DMS114 treated with DMSO at 0.1 percent for 48 hours (cell line): ENCODE measurements at regions not wholly inside any gene's neighbourhood (a gene's known extent, or its start where the extent isn't known, plus 50 kb on each side); places are given as distances from the start of the nearest gene placed in this dataset.

Experiments
- DNase-seq: peaks from one replicate; lab custom pipeline; 2025; ENCODE audit not compliant: unreplicated experiment; lab: John Stamatoyannopoulos, UW

DNA sequence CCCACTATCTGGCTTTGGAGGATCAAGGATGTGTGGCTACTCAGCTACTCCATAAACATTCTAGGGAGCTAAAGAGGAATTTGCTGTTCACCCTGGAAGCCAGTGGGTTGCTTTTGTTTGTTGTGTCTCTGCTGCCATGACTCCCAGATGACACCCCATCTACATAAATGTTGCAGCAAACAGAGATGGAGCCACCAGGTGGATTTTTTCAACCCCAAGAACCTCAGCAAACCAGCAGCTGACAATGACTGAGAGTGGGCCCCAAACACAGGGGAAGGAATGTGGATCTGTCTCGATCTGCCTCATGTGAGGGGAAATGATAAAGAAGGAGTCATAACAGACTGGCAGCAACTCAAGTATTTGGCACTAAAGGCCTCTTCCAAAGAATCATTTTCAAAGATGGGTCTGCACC, 132.7 kb upstream of the TNC start:
- no peak for DNase-seq

DNA sequence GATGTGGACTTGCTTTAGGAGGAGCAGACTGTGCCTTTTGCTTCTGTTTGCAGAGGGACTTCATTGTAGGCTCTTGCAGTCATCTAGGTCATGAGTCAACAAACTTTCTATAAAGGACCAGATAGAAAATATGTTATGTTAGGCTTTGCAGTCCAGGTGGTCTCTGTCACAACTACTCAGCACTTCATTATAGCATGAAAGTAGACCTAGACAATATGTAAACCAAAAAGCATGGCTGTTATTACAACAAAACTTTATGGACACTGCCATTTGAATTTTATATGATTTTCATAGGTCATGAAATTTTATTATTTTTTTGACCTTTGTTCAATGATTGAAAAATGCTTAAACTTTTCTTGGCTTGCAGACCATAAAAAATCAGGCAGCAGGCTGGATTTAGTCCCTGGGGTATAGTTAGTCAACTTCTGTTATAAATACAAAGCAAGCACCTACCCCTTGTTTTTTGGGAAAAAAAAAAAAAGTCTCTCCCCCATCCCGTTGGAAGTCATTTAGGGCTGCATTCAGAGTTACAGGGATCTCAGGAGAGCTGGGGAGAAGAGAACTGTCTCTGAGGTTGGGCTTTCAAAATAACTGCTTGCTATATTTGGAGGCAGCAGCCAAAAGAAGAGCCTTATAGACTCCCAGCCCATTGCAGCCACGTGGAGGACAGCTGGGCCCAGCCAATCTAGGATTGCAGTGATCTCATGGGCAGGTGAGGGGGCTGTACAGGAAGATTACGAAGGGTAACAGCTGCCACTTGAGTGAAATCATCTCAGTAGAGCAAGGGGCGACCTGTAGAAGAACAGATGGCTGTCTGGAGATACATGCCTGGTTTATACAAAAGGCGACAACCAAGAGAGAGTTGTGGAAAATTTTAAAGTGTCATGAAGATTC, 136.6 kb upstream of the TNC start:
- DNase-seq = no peak

- DNase-seq = no peak
Observed at GRCh38 chr9:115261656-115262081, 143.7 kb upstream of the TNC start.

DNA sequence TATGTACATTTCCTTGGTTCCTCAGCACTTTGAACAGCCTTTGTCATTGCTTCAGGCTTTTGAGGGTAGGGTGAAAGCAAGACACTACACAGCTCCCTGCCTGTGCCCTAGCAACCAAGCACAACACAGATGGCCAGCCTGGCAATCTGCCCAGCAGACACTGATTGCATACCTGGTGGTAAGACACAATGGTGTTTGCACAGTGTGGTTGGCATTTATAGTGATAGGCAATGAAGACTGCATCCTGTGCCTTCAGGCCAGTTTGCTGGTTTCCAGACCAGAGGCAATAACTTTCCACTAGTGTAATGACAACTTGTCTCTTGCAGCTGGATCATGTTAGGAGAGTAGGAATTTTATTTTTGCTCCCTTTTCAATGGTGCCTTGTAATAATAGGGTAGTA, 144.5 kb upstream of the TNC start:
- DNase-seq = no peak

DNA sequence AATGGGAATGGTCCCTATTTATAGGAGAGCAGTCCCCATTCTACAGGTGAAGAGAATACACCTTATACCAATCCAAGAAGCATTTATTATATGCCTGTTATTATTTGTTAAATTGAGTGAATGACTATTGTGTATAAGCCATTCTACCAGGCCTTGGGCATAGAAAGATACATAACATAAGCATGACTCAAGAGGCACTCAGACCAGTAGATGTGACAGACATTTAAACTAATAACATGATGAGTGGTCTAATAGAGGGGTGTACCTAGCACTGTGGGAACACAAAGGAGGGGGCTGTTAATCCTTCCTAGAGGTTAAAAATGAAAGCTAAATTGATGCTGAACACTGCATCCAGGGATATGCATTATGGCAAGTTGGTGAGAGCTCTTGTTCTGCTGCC, 145.0 kb upstream of the TNC start:
- no peak for DNase-seq

- no peak for DNase-seq
Observed at GRCh38 chr9:115263371-115264075, 145.6 kb upstream of the TNC start.

DNA sequence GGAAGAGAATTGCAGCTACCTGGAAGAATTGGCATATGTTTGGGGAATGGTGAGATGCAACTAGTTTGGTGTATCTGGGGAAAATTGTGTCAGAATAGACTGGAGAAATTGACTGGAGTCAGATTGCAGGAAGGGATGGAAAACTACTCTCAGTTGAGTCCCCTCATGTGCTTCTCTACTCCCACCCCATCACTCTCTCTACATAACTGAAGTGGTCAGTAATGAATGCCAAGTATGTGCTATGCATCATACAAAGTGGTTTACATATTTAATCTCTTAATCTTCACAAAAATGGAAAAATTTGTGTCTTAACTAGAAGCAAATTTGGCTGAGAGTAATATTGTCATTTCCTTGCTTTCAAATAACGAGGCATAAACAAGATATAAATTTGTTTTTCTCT, 146.4 kb upstream of the TNC start:
- DNase-seq = no peak

DNA sequence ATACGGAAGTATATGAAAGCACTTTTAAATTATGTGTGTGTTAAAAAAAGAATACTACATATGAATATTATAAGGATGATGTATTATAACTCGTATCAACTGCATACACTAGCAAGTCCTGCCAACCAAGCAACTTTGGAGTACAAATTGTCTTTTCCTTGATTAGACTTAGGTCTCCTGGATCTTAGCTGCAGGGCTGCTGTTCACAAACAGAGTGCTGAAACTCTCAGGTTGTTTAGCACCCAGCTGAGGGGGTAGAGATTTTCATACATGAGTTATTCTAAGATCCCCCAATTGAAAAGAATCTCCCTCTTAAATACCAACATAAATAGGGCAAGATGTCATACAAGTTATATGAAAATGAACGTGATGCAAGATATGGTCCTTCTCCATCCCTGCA, 149.8 kb upstream of the TNC start:
- DNase-seq = no peak

DNA sequence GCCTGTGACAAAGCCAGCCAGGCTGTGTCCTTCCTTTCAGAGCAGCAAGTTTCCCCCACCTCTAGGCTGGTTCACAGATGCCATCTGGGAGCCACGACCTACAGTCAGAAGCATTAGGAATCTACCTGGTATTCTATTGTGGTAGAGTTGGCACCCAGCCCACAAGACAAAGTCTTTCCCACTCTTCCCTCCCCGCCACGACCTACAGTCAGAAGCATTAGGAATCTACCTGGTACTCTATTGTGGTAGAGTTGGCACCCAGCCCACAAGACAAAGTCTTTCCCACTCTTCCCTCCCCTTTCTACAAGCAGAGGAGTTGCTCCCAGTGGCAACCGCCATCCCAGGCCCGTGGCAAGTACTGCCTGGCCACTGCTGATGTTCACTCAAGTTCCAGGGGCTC, 157.8 kb upstream of the TNC start:
- no peak for DNase-seq

DNA sequence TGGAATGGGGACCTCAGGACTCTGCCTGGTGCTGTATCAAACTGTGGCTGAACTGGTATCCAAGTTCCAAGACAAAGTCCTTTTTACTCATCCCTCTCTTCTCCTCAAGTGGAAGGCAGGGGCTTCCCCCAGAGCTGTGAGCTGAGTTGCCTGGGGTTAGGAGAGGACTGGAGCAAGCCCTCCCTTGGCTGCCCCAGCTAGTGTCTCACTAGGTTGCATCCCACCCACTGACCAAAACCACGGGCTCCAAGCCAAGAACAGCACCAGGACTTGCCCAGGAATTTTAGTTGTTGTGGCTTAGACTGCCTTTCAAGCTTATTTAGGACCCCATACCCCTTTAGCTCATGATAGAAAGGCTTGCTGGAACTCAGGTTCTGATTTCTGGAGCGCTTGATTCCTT, 158.7 kb upstream of the TNC start:
- no peak for DNase-seq

DNA sequence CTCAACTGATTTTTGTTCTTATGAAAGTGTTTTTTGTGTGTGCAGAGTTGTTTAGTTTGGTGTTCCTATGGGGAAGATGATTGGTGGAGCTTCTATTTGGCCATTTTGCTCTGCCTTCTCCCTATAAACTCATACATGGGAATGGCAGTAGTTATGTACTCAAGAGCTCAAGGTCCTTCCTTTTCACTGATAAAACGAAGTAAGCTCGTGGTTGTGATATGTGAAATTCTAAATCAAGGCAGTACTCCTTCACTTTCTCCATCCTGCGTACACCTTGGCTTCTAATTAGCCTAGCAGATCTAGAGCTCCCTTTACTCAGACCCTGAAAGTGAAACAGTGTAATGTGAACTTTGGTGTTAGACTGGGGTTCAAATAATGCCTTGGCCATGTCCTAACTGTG, 159.3 kb upstream of the TNC start:
- no peak for DNase-seq

- no peak for DNase-seq
Observed at GRCh38 chr9:115278326-115279035, 160.5 kb upstream of the TNC start.

- DNase-seq = no peak
Observed at GRCh38 chr9:115283395-115283794, 165.4 kb upstream of the TNC start.

DNA sequence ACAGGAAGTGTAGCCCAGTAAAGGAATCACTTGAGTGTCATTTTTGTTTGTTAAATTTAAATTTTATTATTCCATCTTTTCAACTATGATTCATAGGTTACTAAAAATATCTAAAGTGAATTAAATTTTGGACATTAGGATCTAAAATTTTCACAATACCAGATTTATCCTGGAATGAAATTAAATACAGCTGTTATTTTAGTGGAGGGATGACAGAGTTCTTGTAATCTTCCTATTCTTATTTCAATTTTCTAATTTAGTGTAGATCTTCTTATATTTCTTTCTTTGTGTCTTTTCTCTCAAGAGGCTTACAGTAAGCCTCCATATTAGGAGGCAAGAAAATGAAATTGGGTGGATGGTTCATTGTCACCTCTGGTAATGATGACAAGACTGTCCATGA, 167.9 kb upstream of the TNC start:
- no peak for DNase-seq

DNA sequence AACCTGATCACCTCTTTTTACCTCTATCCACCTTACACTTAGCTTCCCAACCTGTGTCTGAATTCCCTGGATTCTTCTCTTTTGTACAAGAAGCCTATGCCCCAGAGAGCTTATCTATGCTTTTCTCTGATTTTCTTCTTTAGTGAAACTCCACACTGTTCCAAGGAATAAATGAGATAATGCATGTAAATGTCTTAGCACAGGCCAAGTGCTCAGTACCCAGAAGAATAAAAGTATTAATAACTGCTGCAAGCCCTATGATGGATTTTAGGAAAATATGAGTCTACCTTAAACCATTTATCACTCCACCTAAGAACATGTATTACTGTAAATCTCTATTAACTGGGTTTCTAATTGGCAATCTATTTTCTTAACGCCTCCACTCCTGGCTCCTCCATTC, 168.5 kb upstream of the TNC start:
- DNase-seq = no peak

DNA sequence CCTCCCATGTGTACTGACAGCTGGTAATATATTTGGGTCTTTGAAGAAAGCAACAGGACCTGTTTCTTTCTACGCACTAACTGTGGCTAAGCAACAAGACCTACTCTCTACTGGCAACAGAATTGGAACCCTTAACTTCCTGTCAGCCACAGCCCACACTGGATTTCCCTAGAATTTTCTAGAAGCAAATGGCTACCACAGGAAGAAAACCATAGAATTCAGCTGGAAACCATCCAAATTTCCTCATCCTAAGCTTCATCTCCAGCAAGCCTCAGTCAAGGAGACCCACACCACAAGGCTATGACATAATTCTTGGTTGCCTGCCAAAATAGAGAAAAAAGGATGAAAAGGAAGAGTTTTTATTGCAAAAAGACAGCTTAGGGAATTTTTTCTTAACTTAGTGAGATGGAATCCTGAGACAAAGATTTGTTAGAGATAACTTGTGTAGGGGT, 171.8 kb upstream of the TNC start:
- DNase-seq = no peak

- DNase-seq = no peak
Observed at GRCh38 chr9:115291841-115292240, 173.9 kb upstream of the TNC start.

DNA sequence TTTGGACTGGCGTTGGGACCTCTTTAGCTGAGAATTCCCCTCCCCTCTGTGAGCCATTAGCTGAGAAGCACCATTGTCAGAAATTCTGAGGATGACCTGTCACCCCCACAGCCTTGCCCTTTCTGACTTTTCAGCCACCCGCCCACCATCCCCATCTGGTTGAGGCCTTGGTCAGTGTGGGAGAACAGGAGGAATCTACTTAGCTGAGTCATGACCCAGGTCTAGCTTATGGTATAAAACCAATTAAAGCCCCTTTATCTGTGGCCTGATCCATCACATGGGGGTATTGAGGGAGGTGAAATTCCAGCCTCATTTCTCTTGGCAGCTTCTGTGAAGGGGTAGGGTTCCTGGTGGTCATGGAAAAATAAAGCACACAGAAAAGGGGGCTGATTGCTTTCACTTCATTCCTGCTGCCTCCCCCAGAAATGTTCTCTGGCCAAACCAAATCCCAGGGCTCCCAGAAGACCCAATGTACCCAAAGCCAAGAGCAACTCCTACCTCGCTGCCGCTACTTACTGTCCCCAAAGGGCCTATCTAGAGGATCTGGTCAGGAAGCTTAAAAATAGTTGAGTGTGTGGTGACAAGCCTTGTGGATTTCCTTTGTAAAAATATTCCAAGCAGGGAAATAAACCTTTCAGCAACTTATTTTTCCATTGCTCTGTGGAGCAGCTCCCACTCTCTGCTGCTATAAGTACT, 174.8 kb upstream of the TNC start:
- no peak for DNase-seq

- no peak for DNase-seq
Observed at GRCh38 chr9:115295734-115296133, 177.8 kb upstream of the TNC start.

GRCh38 chr9:115296831-115297565, 179.0 kb upstream of the TNC start:
- no peak for DNase-seq

DNA sequence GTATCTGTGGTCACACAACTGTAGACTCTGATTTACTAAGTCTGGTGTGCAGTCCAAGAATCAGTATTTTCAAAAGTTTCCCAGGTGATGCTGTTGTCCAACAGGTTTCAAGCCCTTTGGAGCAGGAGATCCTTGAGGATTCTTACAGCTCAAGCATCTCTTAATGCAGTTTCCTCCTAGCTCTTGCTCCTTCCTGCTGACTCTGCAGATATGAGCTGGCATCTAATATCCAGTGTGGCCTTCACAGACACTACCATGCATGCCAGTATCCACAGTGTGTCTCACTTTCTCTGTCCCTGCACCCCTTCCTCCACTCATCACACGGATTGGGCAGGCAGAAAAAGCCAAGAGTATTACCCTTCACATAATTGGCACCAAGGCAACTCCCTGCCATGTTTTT, 182.2 kb upstream of the TNC start:
- no peak for DNase-seq
